H1 (cell line): ENCODE measurements at regions not wholly inside any gene's neighbourhood (a gene's known extent, or its start where the extent isn't known, plus 50 kb on each side); places are given as distances from the start of the nearest gene placed in this dataset.

ENCODE experiments used
- ASH2L ChIP-seq: fragments of 200-600, 300-600 bp; sonication (generic); IDR thresholded peaks from one replicate; pipeline ENCODE4 v1.7.1; 2017; ENCODE audit warnings: low read length
- ATF3 ChIP-seq: IDR thresholded peaks from 2 replicates; pipeline ENCODE4 v1.6.1; 2011; ENCODE audit warnings: low read depth, mild to moderate bottlenecking, low read length; ENCODE audit not compliant: insufficient read depth
- CHD7 ChIP-seq: fragments of 300-600 bp; sonication (generic); IDR thresholded peaks from 2 replicates; pipeline ENCODE4 v1.7.1; 2012; ENCODE audit warnings: low read length, moderate library complexity, mild to moderate bottlenecking, inconsistent platforms; ENCODE audit not compliant: insufficient replicate concordance
- KDM4A ChIP-seq: IDR thresholded peaks from one replicate; pipeline ENCODE4 v1.7.1; 2012; ENCODE audit warnings: low read depth, mild to moderate bottlenecking, moderate library complexity, low read length, inconsistent platforms; ENCODE audit not compliant: severe bottlenecking
- PHF8 ChIP-seq: fragments of 200-600 bp; sonication (generic); conservative IDR thresholded peaks from 2 replicates; pipeline ENCODE4 v1.7.1; 2012; ENCODE audit warnings: low read depth, mild to moderate bottlenecking, inconsistent platforms, low read length, moderate library complexity
- SP2 ChIP-seq: IDR thresholded peaks from 2 replicates; pipeline ENCODE4 v1.6.1; 2012; ENCODE audit warnings: mild to moderate bottlenecking, low read length, inconsistent platforms
- SUZ12 ChIP-seq: fragments of 200-600 bp; sonication (generic); IDR thresholded peaks from 2 replicates; pipeline ENCODE4 v1.6.1; 2012; ENCODE audit warnings: mild to moderate bottlenecking, inconsistent platforms, low read length, moderate library complexity, mixed read lengths
- TBP ChIP-seq: IDR thresholded peaks from 2 replicates; pipeline ENCODE4 v1.6.1; 2011; ENCODE audit warnings: low read depth, low read length, improper control_type of control experiment

- TF ChIP-seq CHD7, result no peak
- TF ChIP-seq SP2, result no peak
- no peak for TF ChIP-seq ASH2L
- no peak for TF ChIP-seq PHF8
- TF ChIP-seq SUZ12, result no peak
- TF ChIP-seq TBP, result no peak
- no peak for TF ChIP-seq ATF3
- TF ChIP-seq KDM4A, result no peak
These were observed 52.4 kb upstream of the ESRRB start (continued) for GRCh38 chr14:76323331-76324050.
